ENCODE measurements at regions not wholly inside any gene's neighbourhood (a gene's known extent, or its start where the extent isn't known, plus 50 kb on each side); places are given as distances from the start of the nearest gene placed in this dataset.

DNA sequence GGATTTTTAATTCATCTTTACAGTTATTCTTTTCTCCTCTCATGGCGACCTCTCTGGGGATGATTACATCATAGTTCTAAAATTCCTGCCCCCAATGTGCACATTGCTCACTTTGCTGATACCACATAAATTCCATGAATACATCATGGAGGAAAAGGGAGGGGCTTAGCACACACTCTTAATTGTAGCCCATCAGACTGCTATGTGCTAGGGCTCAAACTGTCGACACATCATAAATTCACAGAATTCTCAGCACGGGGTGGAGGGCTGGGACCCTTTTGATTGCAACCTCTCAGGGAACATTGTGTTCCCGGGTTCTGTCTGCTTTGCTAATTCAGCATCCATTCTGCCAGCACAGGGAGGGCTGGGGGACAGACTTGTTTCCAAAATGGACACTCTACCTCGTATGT is 592.9 kb downstream of the BCOR start:
- Histone ChIP-seq H3K36me3 (ENCODE audit: low read length) (no peaks in the 10 kb centered on the region), H3K4me2 (ENCODE audit: low read depth, low read length, poor library complexity, severe bottlenecking) (no peak overlapping the region), H3K27ac (ENCODE audit: low read depth, low read length) (no peak overlapping the region), H3K9me2 (replicated peaks; ENCODE audit: insufficient read depth, low read length) (no peaks in the 10 kb centered on the region), H2AFZ (ENCODE audit: low read depth, low read length, severe bottlenecking) (no peak overlapping the region), H3K27me3 (ENCODE audit: low read length) (no peaks in the 10 kb centered on the region), H3F3A (ENCODE audit: insufficient read depth) (no peaks in the 10 kb centered on the region), H3K9ac (ENCODE audit: low read length) (no peak overlapping the region), H3K79me2 (ENCODE audit: insufficient read depth, low read length) (no peaks in the 10 kb centered on the region), H3K4me3 (ENCODE audit: insufficient read depth, low read length, poor library complexity, severe bottlenecking) (no peak overlapping the region), H3K9me3 (ENCODE audit: insufficient read depth, low read length) (no peaks in the 10 kb centered on the region), H4K20me1 (ENCODE audit: low read depth, low read length) (no peaks in the 10 kb centered on the region)
- TF ChIP-seq EZH2phosphoT487 (conservative IDR thresholded peaks at IDR 0.05; ENCODE audit: low read length), result no peak
- TF ChIP-seq, protein P1, sequence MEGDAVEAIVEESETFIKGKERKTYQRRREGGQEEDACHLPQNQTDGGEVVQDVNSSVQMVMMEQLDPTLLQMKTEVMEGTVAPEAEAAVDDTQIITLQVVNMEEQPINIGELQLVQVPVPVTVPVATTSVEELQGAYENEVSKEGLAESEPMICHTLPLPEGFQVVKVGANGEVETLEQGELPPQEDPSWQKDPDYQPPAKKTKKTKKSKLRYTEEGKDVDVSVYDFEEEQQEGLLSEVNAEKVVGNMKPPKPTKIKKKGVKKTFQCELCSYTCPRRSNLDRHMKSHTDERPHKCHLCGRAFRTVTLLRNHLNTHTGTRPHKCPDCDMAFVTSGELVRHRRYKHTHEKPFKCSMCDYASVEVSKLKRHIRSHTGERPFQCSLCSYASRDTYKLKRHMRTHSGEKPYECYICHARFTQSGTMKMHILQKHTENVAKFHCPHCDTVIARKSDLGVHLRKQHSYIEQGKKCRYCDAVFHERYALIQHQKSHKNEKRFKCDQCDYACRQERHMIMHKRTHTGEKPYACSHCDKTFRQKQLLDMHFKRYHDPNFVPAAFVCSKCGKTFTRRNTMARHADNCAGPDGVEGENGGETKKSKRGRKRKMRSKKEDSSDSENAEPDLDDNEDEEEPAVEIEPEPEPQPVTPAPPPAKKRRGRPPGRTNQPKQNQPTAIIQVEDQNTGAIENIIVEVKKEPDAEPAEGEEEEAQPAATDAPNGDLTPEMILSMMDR (IDR thresholded peaks at IDR 0.05; ENCODE audit: insufficient read depth, low read length, poor library complexity, severe bottlenecking), result no peak

DNA sequence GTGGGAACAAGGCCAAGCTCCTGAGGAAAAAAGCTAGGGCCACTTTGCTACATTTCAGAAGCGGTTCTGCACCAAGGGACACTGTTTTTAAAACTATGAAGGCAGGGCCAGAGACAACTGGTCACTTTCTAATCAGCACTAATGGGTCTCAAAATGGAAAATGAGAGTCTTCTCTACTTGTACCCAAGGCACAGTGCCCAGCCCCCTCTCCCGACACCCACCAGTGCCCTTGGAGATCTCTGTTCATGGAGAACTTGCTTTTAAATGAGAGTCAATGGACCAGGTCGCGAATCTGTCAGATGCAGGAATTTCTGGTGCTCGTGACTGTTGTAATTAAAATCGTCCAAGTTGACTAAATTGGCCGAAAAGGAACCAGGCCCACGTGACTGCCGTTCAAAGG is 591.6 kb downstream of the BCOR start:
- Histone ChIP-seq H3K4me2 (ENCODE audit: low read depth, low read length, poor library complexity, severe bottlenecking) (no peak overlapping the region), H3F3A (ENCODE audit: insufficient read depth) (no peaks in the 10 kb centered on the region), H3K9me2 (replicated peaks; ENCODE audit: insufficient read depth, low read length) (no peaks in the 10 kb centered on the region), H3K4me3 (ENCODE audit: insufficient read depth, low read length, poor library complexity, severe bottlenecking) (no peak overlapping the region), H3K36me3 (ENCODE audit: low read length) (no peaks in the 10 kb centered on the region), H3K9ac (ENCODE audit: low read length) (no peak overlapping the region), H2AFZ (ENCODE audit: low read depth, low read length, severe bottlenecking) (no peak overlapping the region), H3K79me2 (ENCODE audit: insufficient read depth, low read length) (no peaks in the 10 kb centered on the region), H3K27me3 (ENCODE audit: low read length) (no peaks in the 10 kb centered on the region), H3K9me3 (ENCODE audit: insufficient read depth, low read length) (no peaks in the 10 kb centered on the region), H3K27ac (ENCODE audit: low read depth, low read length) (no peak overlapping the region), H4K20me1 (ENCODE audit: low read depth, low read length) (no peaks in the 10 kb centered on the region)
- TF ChIP-seq, protein P1 (IDR thresholded peaks at IDR 0.05; ENCODE audit: insufficient read depth, low read length, poor library complexity, severe bottlenecking), result no peak

DNA sequence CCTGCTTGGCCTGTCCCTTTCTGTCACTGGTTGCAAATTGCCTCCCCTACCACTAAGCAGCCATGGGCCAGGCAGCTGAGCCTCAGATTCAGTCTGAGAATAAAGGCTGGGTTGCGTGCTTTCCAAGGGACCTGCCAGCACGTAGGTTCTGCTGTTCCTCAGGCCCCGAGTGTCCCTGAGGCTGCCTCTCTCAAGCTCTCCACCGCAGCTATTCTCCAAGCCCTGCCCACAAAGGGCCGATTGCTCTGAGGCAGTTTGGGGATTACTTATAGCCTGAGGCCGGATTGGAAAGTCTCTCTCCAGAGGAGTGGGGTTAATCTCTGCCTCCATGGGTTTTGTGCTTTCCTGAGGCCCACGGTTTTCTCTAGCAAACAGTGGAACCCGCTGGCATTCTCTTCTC is 590.7 kb downstream of the BCOR start:
- H3K79me2 ChIP-seq (ENCODE audit: insufficient read depth, low read length), result no peaks in the 10 kb centered on the region
- no peak overlapping the region for H3K4me3 ChIP-seq (ENCODE audit: insufficient read depth, low read length, poor library complexity, severe bottlenecking)
- no peaks in the 10 kb centered on the region for H3F3A ChIP-seq (ENCODE audit: insufficient read depth)
- H3K9me2 ChIP-seq (replicated peaks; ENCODE audit: insufficient read depth, low read length), result no peaks in the 10 kb centered on the region
- TF ChIP-seq, protein P1 (IDR thresholded peaks at IDR 0.05; ENCODE audit: insufficient read depth, low read length, poor library complexity, severe bottlenecking), result no peak
- no peak overlapping the region for H2AFZ ChIP-seq (ENCODE audit: low read depth, low read length, severe bottlenecking)
- no peaks in the 10 kb centered on the region for H4K20me1 ChIP-seq (ENCODE audit: low read depth, low read length)
- H3K36me3 ChIP-seq (ENCODE audit: low read length), result no peaks in the 10 kb centered on the region
- H3K27ac ChIP-seq (ENCODE audit: low read depth, low read length), result no peak overlapping the region
- H3K9me3 ChIP-seq (ENCODE audit: insufficient read depth, low read length), result no peaks in the 10 kb centered on the region
- no peaks in the 10 kb centered on the region for H3K27me3 ChIP-seq (ENCODE audit: low read length)
- no peak overlapping the region for H3K4me2 ChIP-seq (ENCODE audit: low read depth, low read length, poor library complexity, severe bottlenecking)
- H3K9ac ChIP-seq (ENCODE audit: low read length), result no peak overlapping the region
